Stimulated activated CD8-positive, alpha-beta memory T cell treated with anti-CD3 and anti-CD28 coated beads, Interleukin-7, amount 100 ng/mL, for 1 hour (primary cell): ENCODE measurements at regions not wholly inside any gene's neighbourhood (a gene's known extent, or its start where the extent isn't known, plus 50 kb on each side); places are given as distances from the start of the nearest gene placed in this dataset.

Source experiments
- DNase-seq, 2 donors: peaks; one replicate each; pipeline ENCODE4 v3.0.0-alpha.2; 2020; ENCODE audit warnings: low read depth in 2 of 2

DNA sequence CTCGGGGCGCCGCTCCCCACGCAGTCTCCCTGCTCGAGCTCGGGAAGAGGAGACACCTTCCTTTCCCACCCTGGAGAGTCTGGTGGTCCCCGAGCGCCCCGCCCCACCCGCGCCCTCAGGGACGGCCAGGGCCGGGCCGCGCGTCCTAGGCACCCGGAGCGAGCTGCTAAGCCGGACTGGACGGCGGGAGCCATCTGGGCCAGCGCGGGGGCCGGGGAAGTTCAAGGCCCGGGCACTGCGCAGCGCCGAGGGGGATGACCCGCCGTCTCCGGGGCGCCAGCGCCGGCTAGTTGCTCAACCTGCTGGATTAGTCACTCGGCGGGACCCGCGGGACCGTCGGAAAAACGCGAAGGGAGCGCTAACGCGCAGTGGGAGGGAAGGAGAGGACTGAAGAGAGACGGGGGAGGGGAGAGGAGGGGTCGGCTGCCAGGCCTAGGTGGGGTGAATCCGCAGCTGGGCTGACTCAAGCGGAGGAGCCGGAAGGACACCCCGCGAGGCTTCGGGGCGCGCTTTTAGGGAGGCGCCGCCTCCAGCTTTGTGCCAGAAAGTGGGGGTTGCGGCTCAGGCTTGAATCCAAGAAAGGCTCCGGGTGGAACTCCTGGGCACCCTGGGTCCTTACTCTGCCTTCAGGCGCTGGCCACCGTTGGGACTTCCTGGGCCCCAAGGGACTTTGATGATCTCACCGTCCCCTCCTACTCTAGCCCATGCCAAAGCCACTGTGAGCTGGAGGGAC lies 75.7 kb upstream of the FOXP4 start:
- DNase-seq = no peak

DNA sequence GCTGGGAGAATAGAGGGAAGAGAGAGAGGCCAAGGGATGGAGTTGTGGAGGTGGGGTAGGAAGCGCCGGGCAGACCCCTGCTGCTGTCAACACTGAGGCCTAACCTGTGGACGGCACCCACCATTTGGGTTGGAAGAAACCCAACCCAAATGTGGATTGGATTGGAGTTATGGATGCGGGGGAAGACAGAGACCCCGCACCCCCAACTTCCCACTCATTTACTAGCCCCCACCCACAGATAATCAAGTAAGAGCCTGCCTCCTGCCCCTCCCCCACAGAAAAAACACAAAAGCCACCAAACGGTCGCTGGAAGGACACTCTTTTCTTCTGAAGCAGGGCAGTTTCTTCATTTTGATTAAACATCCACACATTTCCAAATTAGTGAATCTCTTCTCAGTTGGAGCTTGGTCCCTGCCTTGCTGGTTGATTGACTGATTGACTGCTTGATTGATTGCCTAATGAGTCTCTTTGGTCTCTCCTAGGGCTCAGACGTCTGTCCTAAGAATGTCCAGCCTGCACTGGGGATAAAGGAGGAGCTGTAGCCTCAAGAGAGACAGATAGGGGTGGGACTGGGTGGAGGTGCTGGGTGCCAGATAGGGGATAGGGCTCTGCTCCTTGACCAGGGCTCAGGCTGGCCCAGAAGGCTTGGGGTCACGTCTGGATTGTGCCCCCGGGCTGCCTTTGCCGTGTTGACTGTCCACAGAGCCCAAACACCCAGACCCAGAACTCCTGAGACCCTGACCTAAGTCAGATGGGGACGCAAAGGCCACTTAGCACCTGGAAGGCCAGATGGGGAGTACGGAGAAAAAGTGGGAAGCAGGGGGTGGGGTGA lies 74.9 kb upstream of the FOXP4 start:
- no peak for DNase-seq

DNA sequence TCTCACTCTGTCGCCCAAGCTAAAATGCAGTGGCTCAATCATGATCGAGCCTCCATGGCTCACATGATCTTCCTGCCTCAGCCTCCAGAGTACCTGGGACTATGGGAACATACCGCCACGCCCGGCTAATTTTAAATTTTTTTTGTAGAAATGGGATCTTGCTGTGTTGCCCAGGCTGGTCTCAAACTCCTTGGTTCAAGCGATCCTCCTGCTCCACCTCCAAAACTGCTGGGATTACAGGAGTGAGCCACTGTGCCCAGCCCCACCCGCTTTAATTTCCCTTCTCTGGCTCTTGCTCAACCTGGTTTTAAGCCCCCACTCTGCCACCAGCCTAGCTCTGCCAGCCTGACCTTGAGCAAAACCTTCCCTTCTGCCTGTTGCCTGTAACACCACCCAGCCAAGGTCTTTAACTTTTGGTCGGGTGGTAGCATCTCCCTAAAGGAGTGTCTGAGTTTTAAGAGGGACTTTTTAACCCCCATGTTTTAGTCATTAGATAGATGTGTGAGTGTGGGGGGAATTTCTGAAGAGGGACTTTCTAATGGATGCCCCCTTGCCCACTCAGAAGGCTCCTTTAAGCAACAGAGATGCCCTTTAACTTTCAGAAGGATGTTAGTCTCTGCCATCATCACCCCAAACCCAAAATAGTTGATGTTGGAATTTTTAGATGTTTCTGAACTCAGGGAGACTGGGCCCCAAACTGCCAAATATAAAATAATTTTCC lies 71.8 kb upstream of the FOXP4 start:
- no peak for DNase-seq

DNA sequence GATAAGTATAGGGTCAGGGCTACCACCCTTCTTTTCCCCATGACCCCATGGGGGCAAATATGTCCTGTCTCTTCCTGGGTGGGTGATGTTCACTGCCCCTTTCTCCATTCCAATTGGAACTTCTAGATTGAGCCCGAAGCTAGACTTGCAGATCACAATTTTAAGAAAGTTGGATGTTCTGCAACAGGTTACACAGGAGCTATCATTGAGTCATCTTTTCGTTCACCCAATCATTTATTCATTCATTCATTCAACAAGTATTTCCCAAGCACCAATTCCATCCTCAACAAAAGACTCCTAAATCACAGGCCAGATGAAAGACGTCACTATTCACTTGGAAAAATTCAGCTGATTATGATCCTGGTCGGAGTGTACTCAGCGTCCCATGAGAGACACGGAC lies 71.0 kb upstream of the FOXP4 start:
- no peak for DNase-seq

DNA sequence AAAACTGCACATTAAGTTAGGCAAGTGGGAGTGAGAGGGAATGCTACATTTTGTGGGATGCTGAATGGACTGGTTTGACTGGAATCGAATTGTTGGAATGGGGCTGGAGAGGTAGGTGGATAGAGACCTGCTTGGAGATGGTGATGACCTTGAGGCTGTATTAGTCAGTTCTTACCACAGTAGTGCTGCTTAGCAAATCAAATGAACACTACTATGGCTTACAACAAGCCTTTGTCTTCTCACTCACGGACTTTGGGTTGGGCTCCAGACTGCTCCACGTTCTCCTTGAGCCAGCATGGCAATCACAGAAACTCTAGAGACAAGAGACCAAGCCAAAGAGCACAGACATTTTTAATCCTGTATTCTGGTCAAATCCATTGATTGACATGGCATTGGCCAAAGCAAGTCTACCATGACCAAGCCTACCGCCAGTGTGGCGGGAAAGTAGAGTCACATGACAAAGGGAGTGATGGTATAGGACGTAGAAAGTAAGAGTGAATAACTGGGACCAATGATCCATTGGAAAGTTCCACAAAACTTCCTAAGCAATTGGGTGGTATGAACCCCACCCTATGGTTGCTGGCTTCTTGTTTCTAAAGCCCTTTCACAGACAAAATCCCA lies 70.3 kb upstream of the FOXP4 start:
- no peak for DNase-seq

DNA sequence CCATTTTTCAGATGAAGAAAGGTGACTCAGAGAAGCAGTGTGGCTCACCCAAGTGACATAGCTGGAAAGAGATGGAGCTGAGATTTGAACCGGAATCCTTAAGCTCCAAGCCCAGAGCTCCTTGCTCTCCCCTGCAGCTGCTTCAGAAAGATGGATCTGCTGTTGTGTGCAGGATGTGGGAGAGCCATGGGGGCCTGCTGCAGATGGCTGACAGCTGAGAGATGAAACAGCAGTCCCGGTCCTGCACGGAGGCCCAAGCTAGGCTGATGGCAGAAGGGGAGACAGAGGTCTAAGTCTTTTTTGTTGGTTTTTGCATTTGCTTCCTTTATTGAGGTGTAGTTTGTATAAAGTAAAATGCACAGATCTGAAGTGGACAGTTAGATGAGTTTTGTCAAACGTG lies 69.8 kb upstream of the FOXP4 start:
- DNase-seq = no peak

DNA sequence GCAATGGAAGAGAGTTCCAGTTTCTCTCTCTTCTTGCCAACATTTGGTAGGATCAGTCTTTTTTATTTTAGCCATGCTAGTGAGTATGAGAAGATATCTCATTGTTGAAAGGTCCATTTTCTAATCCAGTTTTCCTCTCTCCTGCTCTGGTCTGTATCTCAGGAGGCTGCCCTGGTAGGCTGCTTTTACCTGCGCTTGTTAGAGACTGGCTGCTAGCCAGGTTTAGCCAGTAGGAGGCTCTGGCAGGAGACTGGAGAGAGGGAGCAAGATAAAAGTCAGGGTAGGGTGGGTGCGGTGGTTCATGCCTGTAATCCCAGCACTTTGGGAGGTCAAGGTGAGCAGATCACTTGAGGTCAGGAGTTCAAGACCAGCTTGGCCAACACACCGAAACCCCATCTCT lies 68.6 kb upstream of the FOXP4 start:
- no peak for DNase-seq

DNA sequence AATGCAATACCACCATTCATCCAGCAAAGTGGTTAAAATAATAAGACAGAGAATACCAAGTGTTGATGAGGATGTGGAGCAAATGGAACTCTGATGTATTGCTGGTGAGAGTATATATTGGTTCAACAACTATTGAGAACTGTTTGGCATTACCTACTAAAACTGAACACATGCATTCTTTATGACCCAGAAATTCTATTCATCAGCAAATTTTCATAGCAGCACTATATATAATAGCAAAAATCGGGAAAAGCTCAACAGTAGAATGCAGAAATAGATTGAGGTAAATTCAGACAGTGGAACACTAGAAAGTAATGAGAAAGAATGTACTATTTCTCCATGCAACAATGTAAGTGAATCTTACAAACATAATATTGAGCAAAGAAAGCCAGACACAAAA lies 62.2 kb upstream of the FOXP4 start:
- no peak for DNase-seq

DNA sequence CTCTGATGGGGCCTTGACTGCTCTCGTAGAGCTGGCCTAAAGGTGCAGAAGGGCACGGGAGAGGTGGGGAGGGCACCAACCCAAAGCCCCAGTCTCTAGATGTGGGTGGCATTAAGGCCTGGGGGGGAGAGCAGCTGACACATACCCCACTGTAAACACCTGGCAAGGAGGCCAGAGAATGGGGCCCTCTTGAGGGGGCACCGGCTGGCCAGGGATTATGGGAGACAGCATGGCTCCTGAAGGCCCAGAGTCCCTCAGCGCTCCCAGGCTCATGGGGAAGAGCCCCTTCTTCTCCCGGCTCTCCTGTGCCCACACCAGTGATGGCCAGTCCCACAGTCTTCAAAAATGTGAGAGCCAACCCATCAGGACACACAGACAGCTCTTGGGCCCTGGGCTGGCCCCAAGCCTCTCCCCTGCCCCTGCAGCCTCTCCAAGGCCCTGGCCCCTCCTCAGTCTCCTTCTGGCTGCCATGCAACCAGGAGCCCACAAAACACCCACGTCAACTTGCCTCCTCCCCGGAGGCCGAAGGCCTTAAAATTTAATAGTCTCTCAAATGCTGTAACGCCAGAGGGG lies 58.2 kb upstream of the FOXP4 start:
- DNase-seq = no peak

DNA sequence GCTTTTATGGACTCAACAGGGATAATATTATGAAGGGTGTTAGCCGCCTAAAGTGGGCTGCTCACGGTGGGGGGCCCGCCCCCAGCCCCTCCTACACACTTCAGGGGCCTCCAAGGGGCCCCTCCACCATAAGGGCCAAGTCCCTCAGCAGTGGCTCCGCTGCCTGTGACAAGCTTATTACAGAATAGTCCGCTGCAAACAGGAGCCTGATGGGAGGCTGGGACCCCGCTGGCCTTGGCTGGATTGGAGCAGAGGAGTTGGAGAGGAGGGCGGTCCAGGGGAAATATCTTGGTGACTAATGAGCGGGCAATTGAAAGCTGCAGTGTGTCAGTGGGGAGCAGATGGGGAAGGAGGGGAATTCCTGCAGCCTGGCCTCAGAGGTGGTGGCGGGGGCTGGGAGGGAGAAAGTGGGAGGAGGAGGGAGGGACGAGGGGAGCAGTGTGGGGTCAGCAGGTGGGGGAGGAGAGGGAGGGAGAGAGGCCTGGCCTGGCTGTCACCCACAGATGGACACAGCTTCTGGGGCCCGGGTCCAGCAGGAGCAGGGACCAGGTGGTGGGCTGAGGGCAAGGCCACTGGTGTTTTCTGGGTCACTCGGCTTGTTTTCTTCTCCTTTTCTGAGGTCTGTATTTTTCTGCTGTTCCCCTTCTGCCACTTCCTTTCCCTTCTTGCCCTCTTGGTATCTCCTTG lies 57.6 kb upstream of the FOXP4 start:
- no peak for DNase-seq

DNA sequence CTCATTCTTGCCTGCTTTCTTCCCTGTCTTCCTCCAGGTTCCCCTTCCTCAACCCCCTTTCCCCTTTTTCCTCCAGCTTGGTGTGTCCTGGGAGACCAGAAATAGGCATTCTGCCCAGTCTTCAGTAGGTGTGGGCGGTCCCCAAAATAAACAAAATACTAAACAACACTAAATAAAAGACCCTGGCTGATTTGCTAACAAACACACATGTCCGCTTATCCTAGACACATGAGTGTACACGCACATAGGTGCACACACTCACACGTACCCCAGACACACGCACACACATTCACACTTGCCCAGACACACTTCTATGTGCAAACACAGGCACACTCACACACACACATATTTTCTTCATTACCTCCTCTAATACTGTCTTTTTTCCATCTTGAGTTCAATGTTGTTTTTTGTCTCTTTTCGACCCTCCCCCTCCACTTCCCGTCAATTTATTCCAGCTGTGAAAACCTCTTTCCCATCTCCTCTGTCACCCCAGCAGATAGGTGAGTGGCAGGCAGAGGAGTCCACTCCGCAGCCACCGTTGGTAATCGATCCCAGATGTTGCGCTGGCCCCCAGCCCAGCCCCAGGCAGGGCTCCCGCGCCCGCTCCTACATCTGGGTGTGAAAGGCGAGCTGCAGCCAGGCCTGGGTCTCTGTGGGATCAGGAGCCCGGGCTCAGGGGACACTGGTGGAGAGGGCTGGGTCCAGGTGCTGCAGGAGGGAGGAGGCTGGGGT lies 56.9 kb upstream of the FOXP4 start:
- no peak for DNase-seq

DNA sequence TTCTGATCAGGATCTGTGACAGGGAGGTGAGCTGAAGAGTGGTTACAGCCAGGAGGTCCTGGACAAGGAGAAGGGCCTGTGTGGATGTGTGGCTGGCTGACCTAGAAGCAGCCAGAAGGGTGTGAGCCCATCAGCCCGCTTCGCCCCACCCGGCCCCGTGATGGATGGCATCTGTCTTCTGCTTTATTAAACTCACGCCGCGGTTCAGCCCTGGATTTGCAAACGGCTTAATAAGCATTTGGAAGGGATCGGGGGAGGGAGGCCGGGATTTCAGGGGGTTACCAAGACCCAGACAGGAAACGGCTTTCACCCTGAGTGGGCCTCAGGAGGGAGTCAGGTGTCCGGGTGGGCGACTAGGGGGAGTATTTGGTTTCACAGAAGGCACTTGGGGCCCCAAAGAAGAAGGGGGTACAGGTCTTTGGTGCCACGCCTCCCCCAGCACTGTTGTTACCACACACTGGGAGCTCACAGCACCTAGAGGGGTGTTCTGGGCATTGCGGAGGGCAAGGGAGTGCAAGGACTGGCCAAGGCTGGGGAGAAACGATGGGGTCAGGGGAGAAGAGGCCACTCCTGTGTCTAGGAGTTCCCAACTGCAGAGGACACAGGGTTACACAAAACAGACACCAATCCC lies 53.8 kb upstream of the FOXP4 start:
- DNase-seq = no peak

DNA sequence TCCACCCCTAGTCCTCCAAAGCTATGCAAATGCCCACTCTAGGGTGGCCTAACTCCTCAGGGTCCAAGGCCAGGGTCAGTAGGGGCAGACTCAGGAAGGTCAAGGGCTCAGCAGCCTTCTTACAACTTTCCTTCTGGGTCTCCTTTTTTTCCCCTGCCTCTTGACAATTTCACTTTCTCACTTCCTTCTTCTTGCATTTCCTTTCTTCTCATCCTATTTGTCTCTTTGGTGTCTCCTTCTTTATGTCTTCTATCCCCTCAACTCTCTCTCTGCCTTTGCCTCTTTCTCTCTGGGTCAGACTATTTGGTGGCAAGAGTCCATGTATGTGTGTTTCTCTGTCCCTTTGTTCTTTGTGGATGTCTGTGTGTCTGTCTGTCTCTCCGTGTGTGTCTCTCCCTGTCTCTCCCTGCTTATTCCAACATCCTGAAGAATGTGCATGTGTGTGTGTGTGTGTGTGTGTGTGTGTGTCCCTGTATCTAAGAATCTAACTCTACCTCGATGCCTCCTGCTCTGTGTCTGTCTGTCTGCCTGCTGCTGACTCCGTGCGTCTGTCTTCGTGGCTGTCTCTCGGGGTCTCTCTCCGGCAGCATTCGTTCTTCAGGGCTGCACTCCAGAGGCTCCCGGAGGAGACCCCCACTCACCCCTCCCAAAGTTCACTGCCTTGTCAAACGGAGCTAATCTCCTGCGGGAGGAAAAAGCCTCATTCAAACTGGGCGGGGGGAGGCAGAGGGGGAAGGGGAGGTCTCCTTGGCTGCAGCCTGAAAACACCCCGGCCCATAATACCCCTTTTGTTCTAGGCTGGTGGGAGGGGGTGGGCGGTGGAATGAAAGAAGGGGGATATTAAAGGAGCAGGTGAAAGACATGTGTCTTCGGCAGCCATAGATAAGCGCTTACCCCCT lies 51.7 kb upstream of the FOXP4 start:
- DNase-seq = no peak
